T-helper 1 cell treated with Interleukin-12 subunit alpha and Interleukin-12 subunit beta and Interleukin-4 antibody, amounts not matched to agents 30 μg/mL and 1 μg/mL, for 36 hours (primary cell): ENCODE measurements at regions not wholly inside any gene's neighbourhood (a gene's known extent, or its start where the extent isn't known, plus 50 kb on each side); places are given as distances from the start of the nearest gene placed in this dataset.

ENCODE experiments used
- H3K27ac Mint-ChIP-seq: one replicate; pipeline ENCODE4 v1.8.0; 2021; ENCODE audit warnings: mild to moderate bottlenecking, mixed read lengths
- H3K27me3 Mint-ChIP-seq: one replicate; pipeline ENCODE4 v1.8.0; 2021; ENCODE audit warnings: low read depth, mixed read lengths
- H3K36me3 Mint-ChIP-seq: one replicate; pipeline ENCODE4 v1.8.0; 2021; ENCODE audit warnings: low read depth, mixed read lengths
- H3K4me1 Mint-ChIP-seq: one replicate; pipeline ENCODE4 v1.8.0; 2021; ENCODE audit warnings: low read depth, mixed read lengths
- H3K4me3 Mint-ChIP-seq: one replicate; pipeline ENCODE4 v1.8.0; 2021; ENCODE audit warnings: mild to moderate bottlenecking, moderate library complexity, mixed read lengths
- H3K9me3 Mint-ChIP-seq: one replicate; pipeline ENCODE4 v1.8.0; 2021; ENCODE audit warnings: mixed read lengths

DNA sequence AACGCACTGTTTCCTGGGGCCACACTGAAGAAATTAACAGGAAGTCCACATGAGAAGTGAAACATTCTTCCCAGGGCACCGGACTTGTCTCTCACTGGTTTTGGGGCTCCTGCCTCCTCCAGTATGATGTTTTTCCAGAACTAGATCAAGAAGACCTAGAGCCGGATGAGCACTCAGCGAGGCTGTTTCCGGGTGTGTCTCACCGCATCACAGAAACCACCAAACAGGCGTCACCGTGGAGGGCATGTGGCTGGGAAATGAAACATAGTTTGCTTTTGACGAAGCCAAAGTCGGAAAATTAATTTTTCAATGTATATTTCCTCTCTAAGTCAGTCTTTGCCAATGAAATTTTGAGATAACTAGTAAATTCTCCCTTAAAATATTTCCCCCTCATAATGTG, 314.0 kb upstream of the SALL3 start:
- H3K9me3 Mint-ChIP-seq: no peaks in the 10 kb centered on the region
- no peaks in the 10 kb centered on the region for H3K4me1 Mint-ChIP-seq
- H3K4me3 Mint-ChIP-seq: no peak overlapping the region
- no peak overlapping the region for H3K27ac Mint-ChIP-seq
- H3K27me3 Mint-ChIP-seq: no peaks in the 10 kb centered on the region
- H3K36me3 Mint-ChIP-seq: no peaks in the 10 kb centered on the region

DNA sequence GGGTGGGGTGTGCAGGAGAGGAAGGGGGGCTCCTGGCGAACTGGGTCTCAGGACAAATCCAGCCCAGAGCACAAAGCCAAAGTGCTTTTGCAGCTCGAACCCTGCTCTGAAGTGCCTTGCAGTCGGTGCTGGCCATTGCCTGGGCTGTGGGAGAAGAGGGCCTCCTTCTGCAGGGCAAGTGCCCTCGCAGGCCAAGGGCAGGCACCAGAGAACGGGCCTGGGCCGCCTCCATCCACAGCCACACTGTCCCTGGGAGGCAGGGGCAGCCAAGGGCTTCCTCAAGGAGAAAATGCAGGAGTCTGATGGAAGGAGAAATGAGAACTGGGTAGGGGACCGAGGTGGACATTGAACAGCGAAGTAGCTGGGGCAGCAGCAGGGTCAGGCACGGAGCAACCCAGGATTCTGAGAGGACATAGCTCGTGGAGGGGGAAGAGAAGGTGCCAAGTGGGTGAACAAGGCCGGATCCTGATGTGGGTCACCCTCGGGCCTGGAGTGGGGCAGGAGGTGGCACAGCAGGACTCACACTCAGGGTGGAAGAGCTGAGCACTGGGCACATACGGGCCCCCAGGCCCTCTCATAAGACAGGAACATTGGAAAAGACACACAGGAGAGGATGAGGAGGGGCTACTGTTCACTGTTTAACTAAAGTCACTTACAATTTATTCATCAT, 312.8 kb upstream of the SALL3 start:
- Mint-ChIP-seq H3K9me3 (no peaks in the 10 kb centered on the region), H3K4me1 (no peaks in the 10 kb centered on the region), H3K36me3 (no peaks in the 10 kb centered on the region), H3K27me3 (no peaks in the 10 kb centered on the region), H3K27ac (no peak overlapping the region), H3K4me3 (no peak overlapping the region)

DNA sequence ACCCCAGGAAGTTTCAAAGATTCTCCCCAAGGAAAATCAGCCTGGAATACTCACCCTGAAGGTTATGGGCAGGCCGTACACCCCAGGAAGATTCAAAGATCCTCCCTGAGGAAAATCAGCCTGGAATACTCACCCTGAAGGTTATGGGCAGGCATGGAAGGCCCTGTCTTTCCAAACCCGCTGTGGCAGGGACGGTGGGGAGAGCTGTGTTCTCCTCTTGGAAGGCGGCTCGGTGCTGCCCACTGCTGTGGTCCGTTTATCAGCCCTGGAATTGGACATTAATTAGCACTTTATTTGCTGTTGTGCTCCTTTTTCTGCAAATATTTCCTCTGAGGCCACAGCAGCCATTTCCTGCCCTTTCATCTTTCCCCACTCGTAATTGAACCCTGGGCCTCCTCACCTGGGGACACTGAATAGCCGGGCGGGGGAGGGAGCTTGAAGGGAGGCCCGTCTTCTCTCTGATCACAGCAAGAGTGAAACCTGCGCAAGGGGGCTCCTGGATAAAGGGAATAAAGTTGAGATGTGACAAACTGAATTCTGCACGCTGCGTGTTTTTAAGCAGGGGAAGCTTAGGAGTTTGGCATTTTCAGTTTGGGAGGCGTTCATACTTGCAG, 308.7 kb upstream of the SALL3 start:
- Mint-ChIP-seq H3K27ac (no peak overlapping the region), H3K4me1 (no peaks in the 10 kb centered on the region), H3K4me3 (no peak overlapping the region), H3K27me3 (no peaks in the 10 kb centered on the region), H3K36me3 (no peaks in the 10 kb centered on the region), H3K9me3 (no peaks in the 10 kb centered on the region)

GRCh38 chr18:78671551-78671950, 308.1 kb upstream of the SALL3 start:
- H3K36me3 Mint-ChIP-seq: no peaks in the 10 kb centered on the region
- H3K27me3 Mint-ChIP-seq: no peaks in the 10 kb centered on the region
- H3K9me3 Mint-ChIP-seq: no peaks in the 10 kb centered on the region
- H3K4me1 Mint-ChIP-seq: no peaks in the 10 kb centered on the region
- H3K4me3 Mint-ChIP-seq: no peak overlapping the region
- H3K27ac Mint-ChIP-seq: no peak overlapping the region

GRCh38 chr18:78672862-78673446, 306.7 kb upstream of the SALL3 start:
- Mint-ChIP-seq H3K4me1 (no peaks in the 10 kb centered on the region), H3K36me3 (no peaks in the 10 kb centered on the region), H3K27me3 (no peaks in the 10 kb centered on the region), H3K4me3 (no peak overlapping the region), H3K9me3 (no peaks in the 10 kb centered on the region), H3K27ac (no peak overlapping the region)

DNA sequence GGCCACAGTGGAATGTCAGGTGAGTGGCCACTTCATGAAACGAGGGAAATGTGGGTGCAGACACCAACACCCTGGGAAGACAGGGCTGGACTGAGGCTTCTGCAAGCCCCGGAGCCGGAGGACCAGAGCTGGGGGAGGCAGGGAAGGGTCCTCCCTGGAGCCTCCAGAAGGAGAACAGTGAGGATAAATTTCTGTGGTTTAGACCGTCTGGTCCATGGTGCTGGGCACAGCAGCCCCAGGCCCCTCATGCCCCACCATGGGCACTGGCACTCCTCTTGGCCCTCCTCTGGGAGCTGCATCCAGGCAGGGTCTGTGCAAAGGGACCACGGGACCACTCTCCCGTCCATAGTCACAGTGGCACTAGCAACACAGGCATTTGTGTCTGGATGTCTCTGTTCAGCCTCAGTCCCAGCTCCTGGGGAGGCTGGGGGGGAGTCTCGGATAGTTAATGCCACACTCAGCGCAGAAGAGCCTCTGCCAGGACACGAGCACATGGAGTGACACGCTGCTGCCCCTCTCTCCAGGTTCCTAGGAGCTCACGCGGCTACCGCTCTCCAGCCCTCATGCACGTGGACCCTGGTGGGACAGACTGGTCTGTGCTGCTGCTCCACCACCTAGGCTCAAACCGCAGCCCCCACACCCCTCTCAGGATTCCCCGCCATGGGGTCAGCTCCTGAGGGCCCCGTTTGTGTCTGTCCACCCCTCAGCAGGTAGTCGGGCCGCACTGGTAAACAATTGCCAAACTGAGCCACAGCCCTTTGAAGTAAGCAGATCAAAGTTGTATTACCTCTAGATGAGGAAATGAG, 305.9 kb upstream of the SALL3 start:
- no peak overlapping the region for H3K27ac Mint-ChIP-seq
- H3K9me3 Mint-ChIP-seq: no peaks in the 10 kb centered on the region
- no peaks in the 10 kb centered on the region for H3K27me3 Mint-ChIP-seq

GRCh38 chr18:78675231-78675630, 304.4 kb upstream of the SALL3 start:
- H3K9me3 Mint-ChIP-seq: no peaks in the 10 kb centered on the region
- no peaks in the 10 kb centered on the region for H3K4me1 Mint-ChIP-seq
- no peaks in the 10 kb centered on the region for H3K27me3 Mint-ChIP-seq
- H3K27ac Mint-ChIP-seq: no peak overlapping the region
- H3K4me3 Mint-ChIP-seq: no peak overlapping the region
- no peaks in the 10 kb centered on the region for H3K36me3 Mint-ChIP-seq

More for the DNA sequence above, 305.9 kb upstream of the SALL3 start:
- Mint-ChIP-seq H3K4me1 (no peaks in the 10 kb centered on the region), H3K4me3 (no peak overlapping the region), H3K36me3 (no peaks in the 10 kb centered on the region)

DNA sequence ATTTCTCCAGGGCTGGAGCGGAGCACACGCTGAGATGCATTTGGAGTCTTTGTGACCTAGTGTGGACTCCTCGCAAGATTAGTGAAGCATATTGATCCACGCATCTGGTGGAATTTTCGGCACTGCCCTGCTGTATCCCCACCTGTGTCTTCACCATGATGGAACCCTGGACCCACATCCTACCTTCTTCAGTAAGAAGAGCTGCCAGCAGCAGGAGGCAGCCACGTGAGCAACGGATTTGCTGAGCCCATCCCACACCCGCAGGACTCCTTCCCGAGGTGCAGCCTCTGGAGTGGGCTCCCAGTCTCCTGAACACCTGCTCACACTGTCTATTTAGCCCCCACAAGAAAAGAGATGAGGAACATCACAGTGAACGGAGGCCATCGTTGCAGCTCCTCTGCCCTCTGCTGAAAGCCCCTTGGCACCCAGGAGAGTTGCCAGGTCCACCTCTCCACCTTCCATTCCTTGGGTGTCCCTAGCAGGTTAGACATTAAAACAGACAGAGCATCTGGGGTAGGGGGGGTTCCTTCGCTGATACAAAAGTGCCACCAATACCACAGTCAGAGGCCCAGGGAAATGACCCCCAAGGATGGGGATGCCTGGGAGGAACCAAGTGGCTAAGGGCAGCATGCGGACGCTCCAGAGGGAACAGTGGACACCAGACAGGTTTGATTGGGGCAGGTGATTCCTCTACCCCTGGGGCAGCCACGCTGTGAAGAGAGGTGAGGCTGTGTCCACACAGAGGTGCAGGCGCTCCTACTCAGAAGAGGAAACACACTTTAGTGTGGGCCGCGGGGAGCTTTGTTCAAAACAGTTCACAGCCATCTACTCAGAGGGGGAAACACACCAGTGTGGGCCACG, 302.8 kb upstream of the SALL3 start:
- no peaks in the 10 kb centered on the region for H3K36me3 Mint-ChIP-seq
- no peaks in the 10 kb centered on the region for H3K9me3 Mint-ChIP-seq
- no peak overlapping the region for H3K27ac Mint-ChIP-seq
- H3K4me1 Mint-ChIP-seq: no peaks in the 10 kb centered on the region
- H3K27me3 Mint-ChIP-seq: no peaks in the 10 kb centered on the region
- no peak overlapping the region for H3K4me3 Mint-ChIP-seq

DNA sequence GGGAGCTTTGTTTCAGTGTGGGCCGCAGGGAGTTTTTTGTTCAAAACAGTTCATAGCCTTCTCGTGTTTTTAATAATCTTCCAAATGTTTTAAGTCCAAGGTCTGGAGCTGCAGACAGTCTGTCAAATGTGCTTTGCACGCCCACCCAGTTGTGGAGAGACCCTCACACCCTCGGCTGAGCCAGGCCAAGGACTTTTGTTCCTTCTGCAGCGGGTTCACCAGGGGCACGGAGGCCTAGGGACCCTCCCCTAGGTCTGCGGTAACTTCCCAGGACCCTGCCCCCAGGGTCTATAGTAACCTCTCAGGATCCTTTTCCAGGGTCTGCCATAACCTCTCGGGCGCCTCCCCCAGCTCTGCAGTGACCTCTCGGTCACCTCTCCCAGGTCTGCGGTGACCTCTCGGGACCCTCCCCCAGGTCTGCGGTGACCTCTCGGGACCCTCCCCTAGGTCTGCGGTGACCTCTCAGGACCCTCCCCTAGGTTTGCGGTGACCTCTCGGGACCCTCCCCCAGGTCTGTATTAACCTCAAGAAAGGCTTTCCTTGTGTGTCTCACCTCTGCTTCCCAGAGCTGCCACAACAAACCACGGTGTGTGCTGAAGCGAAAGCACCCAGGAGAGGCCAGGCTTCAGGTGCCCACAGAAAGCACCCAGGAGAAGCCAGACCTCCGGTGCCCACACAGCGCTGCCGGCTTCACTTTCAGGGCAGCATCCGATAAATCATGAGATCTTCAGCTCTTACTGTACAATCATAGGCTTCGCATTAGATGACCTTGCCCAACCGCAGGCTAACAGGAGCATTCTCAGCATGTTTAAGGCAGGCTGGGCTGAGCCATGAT, 301.9 kb upstream of the SALL3 start:
- Mint-ChIP-seq H3K9me3 (no peaks in the 10 kb centered on the region), H3K27me3 (no peaks in the 10 kb centered on the region), H3K27ac (no peak overlapping the region), H3K4me3 (no peak overlapping the region), H3K36me3 (no peaks in the 10 kb centered on the region), H3K4me1 (no peaks in the 10 kb centered on the region)

- H3K4me1 Mint-ChIP-seq: no peaks in the 10 kb centered on the region
- H3K27ac Mint-ChIP-seq: no peak overlapping the region
- H3K9me3 Mint-ChIP-seq: no peaks in the 10 kb centered on the region
- H3K36me3 Mint-ChIP-seq: no peaks in the 10 kb centered on the region
- no peak overlapping the region for H3K4me3 Mint-ChIP-seq
- no peaks in the 10 kb centered on the region for H3K27me3 Mint-ChIP-seq
These were observed 301.3 kb upstream of the SALL3 start for GRCh38 chr18:78678318-78678695.

GRCh38 chr18:78679031-78679430, 300.6 kb upstream of the SALL3 start:
- no peaks in the 10 kb centered on the region for H3K27me3 Mint-ChIP-seq
- H3K4me3 Mint-ChIP-seq: no peak overlapping the region
- no peaks in the 10 kb centered on the region for H3K9me3 Mint-ChIP-seq
- no peaks in the 10 kb centered on the region for H3K36me3 Mint-ChIP-seq
- H3K27ac Mint-ChIP-seq: no peak overlapping the region
- H3K4me1 Mint-ChIP-seq: no peaks in the 10 kb centered on the region

DNA sequence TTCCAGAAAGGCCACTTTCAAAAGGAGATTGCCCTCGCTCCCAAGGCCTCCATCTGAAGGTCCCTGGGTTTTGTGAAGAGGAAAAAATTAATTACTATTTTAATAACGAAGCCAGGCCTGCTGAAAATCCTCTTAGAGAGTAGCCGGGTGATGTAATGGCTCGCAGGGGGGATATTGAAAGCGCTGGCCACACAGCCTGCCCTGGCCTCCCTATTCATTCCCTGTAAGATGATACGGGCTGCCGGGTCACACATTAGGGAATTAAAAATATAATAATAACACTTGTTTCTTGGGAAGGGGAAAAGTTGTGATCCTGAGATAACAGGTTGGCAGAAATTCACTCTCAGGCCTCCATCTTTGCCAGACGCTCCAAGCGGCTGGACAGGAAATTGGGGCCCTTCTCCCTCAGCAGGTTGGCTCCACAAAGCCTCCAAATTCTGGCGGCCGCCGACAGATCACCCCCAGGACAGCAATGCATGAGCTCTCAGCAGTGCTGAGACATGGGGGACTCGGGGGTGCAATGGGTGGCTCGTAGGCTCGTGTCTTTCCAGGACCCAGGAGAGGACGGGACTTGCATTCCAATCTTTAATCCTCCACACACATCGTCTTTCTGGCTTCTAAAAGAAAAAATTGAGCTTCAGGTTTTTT, 299.9 kb upstream of the SALL3 start:
- Mint-ChIP-seq H3K4me1 (no peaks in the 10 kb centered on the region), H3K27me3 (no peaks in the 10 kb centered on the region), H3K4me3 (no peak overlapping the region), H3K27ac (no peak overlapping the region), H3K36me3 (no peaks in the 10 kb centered on the region), H3K9me3 (no peaks in the 10 kb centered on the region)

GRCh38 chr18:78681396-78681795, 298.2 kb upstream of the SALL3 start:
- H3K36me3 Mint-ChIP-seq: no peaks in the 10 kb centered on the region
- no peaks in the 10 kb centered on the region for H3K9me3 Mint-ChIP-seq
- no peak overlapping the region for H3K27ac Mint-ChIP-seq
- no peaks in the 10 kb centered on the region for H3K27me3 Mint-ChIP-seq
- no peaks in the 10 kb centered on the region for H3K4me1 Mint-ChIP-seq
- H3K4me3 Mint-ChIP-seq: no peak overlapping the region
